OCI-LY1 (cell line): ENCODE measurements at regions not wholly inside any gene's neighbourhood (a gene's known extent, or its start where the extent isn't known, plus 50 kb on each side); places are given as distances from the start of the nearest gene placed in this dataset.

Source experiments
- H2AFZ ChIP-seq: fragments of 200-600 bp; sonication (generic), shearing (Covaris generic); 2 replicates; pipeline ENCODE4 v1.6.0; 2014; ENCODE audit warnings: antibody characterized with exemption, mild to moderate bottlenecking, low read length
- H3F3A ChIP-seq: fragments of 200-600 bp; sonication (generic), shearing (Covaris generic); 2 replicates; pipeline ENCODE4 v1.6.0; 2014; ENCODE audit warnings: mild to moderate bottlenecking, antibody characterized with exemption, low read length, moderate library complexity; ENCODE audit not compliant: insufficient read depth
- H3K27ac ChIP-seq: fragments of 200-600 bp; sonication (generic); 2 replicates; pipeline ENCODE4 v1.5.1; 2014; ENCODE audit warnings: low read length, mixed run types, mild to moderate bottlenecking, low read depth; ENCODE audit not compliant: poor library complexity, severe bottlenecking
- H3K27me3 ChIP-seq: fragments of 200-600 bp; sonication (generic); 2 replicates; pipeline ENCODE4 v1.6.0; 2014; ENCODE audit warnings: antibody characterized with exemption, mild to moderate bottlenecking, low read length, moderate library complexity; ENCODE audit not compliant: insufficient read depth
- H3K36me3 ChIP-seq: fragments of 200-600 bp; sonication (generic); 2 replicates; pipeline ENCODE4 v1.6.1; 2014; ENCODE audit warnings: mild to moderate bottlenecking, antibody characterized with exemption, low read length, moderate library complexity, mixed read lengths; ENCODE audit not compliant: insufficient read depth
- H3K4me1 ChIP-seq: fragments of 200-600 bp; sonication (generic); 2 replicates; pipeline ENCODE4 v1.5.1; 2014; ENCODE audit warnings: mild to moderate bottlenecking, low read length, moderate library complexity; ENCODE audit not compliant: insufficient read depth, severe bottlenecking
- H3K4me2 ChIP-seq: fragments of 200-600 bp; sonication (generic), shearing (Covaris generic); 2 replicates; pipeline ENCODE4 v1.6.1; 2014; ENCODE audit warnings: low read length
- H3K4me3 ChIP-seq: fragments of 200-600 bp; sonication (generic); 2 replicates; pipeline ENCODE4 v1.5.1; 2014; ENCODE audit warnings: low read length, low read depth, mild to moderate bottlenecking, mixed read lengths; ENCODE audit not compliant: poor library complexity, severe bottlenecking
- H3K79me2 ChIP-seq: fragments of 200-600 bp; shearing (Covaris generic); 2 replicates; pipeline ENCODE4 v1.6.1; 2016; ENCODE audit warnings: mixed run types, low read length, mixed read lengths; ENCODE audit not compliant: insufficient read depth
- H3K9ac ChIP-seq: fragments of 200-600 bp; sonication (generic), shearing (Covaris generic); 2 replicates; pipeline ENCODE4 v1.6.1; 2014; ENCODE audit warnings: mild to moderate bottlenecking, low read length, mixed read lengths
- H3K9me2 ChIP-seq: fragments of 200-600 bp; sonication (generic), shearing (Covaris generic); 2 replicates; pipeline ENCODE4 v1.6.1; 2014; ENCODE audit warnings: low read depth, mild to moderate bottlenecking, low read length, mixed read lengths
- H3K9me3 ChIP-seq: fragments of 200-600 bp; shearing (Covaris generic); 2 replicates; pipeline ENCODE4 v1.6.1; 2014; ENCODE audit warnings: low read length, mixed read lengths
- H4K20me1 ChIP-seq: fragments of 200-600 bp; sonication (generic), shearing (Covaris generic); 2 replicates; pipeline ENCODE4 v1.6.0; 2016; ENCODE audit warnings: mild to moderate bottlenecking, low read length; ENCODE audit not compliant: insufficient read depth
- EZH2 ChIP-seq: fragments of 200-600 bp; sonication (generic), shearing (Covaris generic); IDR thresholded peaks from 2 replicates; pipeline ENCODE4 v1.8.0; 2017; ENCODE audit warnings: borderline replicate concordance, mixed run types, mild to moderate bottlenecking, antibody characterized with exemption, low read length, moderate library complexity, mixed read lengths
- TF ChIP-seq, protein P1 (sequence below): fragments of 200-600 bp; sonication (generic), shearing (Covaris generic); IDR thresholded peaks from 2 replicates; pipeline ENCODE4 v1.5.1; 2017; ENCODE audit warnings: mild to moderate bottlenecking, antibody characterized with exemption, low read length, moderate library complexity, mixed read lengths

DNA sequence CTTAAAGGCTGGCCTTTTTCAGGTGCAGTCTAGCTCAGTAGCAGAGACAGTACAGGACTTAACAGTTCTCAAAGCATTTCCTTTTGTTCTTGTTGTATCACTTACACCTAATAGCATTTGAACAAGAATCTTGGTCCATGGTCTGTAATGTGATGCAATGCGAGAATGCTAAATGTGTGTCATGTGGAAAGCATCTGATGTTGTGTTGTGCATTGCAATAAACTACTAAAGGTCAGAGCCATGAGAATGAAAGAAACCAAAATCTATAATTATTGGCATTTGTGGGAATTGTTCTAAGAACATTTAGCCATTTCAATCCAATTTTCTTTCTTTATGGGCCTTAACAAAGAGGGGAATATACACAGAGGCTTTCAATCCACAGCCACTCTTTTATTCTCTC is 324.5 kb upstream of the ROBO2 start:
- Histone ChIP-seq H3K4me1 (no peaks in the 10 kb centered on the region), H3K9me2 (no peaks in the 10 kb centered on the region), H3F3A (no peaks in the 10 kb centered on the region), H3K9me3 (no peaks in the 10 kb centered on the region), H3K27ac (no peak overlapping the region), H4K20me1 (no peaks in the 10 kb centered on the region), H3K4me2 (no peak overlapping the region), H3K27me3 (no peaks in the 10 kb centered on the region), H2AFZ (no peak overlapping the region), H3K9ac (no peak overlapping the region), H3K36me3 (no peaks in the 10 kb centered on the region), H3K4me3 (no peak overlapping the region), H3K79me2 (no peaks in the 10 kb centered on the region)
- no peak for TF ChIP-seq EZH2
- TF ChIP-seq, protein P1, sequence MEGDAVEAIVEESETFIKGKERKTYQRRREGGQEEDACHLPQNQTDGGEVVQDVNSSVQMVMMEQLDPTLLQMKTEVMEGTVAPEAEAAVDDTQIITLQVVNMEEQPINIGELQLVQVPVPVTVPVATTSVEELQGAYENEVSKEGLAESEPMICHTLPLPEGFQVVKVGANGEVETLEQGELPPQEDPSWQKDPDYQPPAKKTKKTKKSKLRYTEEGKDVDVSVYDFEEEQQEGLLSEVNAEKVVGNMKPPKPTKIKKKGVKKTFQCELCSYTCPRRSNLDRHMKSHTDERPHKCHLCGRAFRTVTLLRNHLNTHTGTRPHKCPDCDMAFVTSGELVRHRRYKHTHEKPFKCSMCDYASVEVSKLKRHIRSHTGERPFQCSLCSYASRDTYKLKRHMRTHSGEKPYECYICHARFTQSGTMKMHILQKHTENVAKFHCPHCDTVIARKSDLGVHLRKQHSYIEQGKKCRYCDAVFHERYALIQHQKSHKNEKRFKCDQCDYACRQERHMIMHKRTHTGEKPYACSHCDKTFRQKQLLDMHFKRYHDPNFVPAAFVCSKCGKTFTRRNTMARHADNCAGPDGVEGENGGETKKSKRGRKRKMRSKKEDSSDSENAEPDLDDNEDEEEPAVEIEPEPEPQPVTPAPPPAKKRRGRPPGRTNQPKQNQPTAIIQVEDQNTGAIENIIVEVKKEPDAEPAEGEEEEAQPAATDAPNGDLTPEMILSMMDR: no peak

DNA sequence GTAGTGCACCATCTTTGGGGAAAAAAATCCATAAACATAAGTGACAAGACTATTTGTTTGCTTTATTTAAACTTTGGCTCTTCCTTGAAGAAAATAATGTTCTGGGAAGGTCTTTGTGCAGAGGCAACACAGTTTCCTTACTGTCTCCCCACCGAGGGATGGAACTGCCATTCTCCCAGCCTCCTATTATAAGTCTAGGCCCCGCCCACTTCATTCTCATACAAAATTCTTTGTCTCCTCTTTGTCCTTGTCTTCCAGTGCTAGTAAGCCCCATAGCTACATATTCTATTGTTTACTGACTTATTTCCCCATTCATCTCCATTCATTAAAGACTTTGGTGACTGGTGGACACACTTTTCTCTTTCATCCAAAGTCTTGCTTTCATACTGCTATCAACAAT is 316.5 kb upstream of the ROBO2 start:
- H3K27me3 ChIP-seq: no peaks in the 10 kb centered on the region
- no peaks in the 10 kb centered on the region for H3F3A ChIP-seq
- no peak overlapping the region for H3K9ac ChIP-seq
- H3K4me3 ChIP-seq: no peak overlapping the region
- H3K9me2 ChIP-seq: no peaks in the 10 kb centered on the region
- no peak overlapping the region for H2AFZ ChIP-seq
- no peaks in the 10 kb centered on the region for H3K4me1 ChIP-seq
- H3K36me3 ChIP-seq: no peaks in the 10 kb centered on the region
- no peak overlapping the region for H3K27ac ChIP-seq
- no peaks in the 10 kb centered on the region for H4K20me1 ChIP-seq
- H3K9me3 ChIP-seq: no peaks in the 10 kb centered on the region
- no peaks in the 10 kb centered on the region for H3K79me2 ChIP-seq
- TF ChIP-seq, protein P1: no peak
- TF ChIP-seq EZH2: no peak
- no peak overlapping the region for H3K4me2 ChIP-seq

DNA sequence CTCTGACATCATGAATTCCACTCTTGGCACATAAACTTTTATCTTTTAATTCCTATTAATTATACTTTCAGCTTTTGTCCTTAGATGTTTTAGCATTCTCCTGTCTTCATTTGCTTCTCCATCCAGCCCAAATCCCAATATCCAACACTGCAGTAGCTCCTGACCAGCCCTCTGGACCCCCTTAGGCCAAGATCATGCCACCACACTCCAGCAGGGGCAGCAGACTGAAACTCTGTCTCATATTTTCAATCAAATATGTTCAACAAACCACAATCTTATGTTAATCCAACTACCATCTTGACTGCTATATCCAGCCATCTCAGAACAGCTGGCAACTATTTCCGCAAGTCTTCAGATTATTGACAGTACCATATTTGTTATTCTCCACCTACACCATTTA is 315.8 kb upstream of the ROBO2 start:
- TF ChIP-seq EZH2: no peak
- TF ChIP-seq, protein P1: peak; percentile 23; the same call in 1 of the 2 replicates
- Histone ChIP-seq H3K9me3 (no peaks in the 10 kb centered on the region), H3K79me2 (no peaks in the 10 kb centered on the region)

More for the DNA sequence above, 315.8 kb upstream of the ROBO2 start:
- Histone ChIP-seq H4K20me1 (no peaks in the 10 kb centered on the region), H3K27ac (no peak overlapping the region), H3K9me2 (no peaks in the 10 kb centered on the region), H3K4me3 (no peak overlapping the region), H3K36me3 (no peaks in the 10 kb centered on the region), H3K27me3 (no peaks in the 10 kb centered on the region), H3F3A (no peaks in the 10 kb centered on the region), H3K4me2 (no peak overlapping the region), H2AFZ (no peak overlapping the region), H3K9ac (no peak overlapping the region), H3K4me1 (no peaks in the 10 kb centered on the region)
